A549 (cell line): ENCODE measurements at regions not wholly inside any gene's neighbourhood (a gene's known extent, or its start where the extent isn't known, plus 50 kb on each side); places are given as distances from the start of the nearest gene placed in this dataset.

Source experiments
- NFE2L2 ChIP-seq: fragments of 150-350 bp; conservative IDR thresholded peaks from 2 replicates; pipeline ENCODE4 v1.6.1; 2014; ENCODE audit warnings: low read length
- TF ChIP-seq, protein P1 (sequence below): fragments of >200 bp; sonication (Bioruptor Twin); formaldehyde crosslinking; IDR thresholded peaks from 3 replicates; pipeline ENCODE4 v1.5.1; 2016

DNA sequence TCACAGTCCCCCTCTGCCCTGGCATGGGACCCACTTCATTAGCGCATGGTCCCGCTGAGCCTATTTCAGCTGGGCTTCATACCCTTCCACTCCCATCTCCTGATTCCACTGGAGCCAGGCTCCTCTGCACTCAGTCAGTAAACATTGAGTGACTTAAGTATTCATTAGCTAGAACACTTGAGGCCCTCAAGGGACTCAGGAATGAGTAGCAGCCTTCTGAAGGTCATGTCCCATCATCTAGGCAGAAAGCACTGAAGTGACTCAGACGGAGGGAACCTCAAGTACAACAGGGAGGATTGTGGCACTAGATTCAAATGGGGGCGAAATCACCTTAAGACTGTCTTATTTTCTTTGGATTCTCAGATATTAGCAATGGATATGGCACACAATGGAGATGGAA lies 186.6 kb upstream of the INHBA start:
- TF ChIP-seq, protein P1, sequence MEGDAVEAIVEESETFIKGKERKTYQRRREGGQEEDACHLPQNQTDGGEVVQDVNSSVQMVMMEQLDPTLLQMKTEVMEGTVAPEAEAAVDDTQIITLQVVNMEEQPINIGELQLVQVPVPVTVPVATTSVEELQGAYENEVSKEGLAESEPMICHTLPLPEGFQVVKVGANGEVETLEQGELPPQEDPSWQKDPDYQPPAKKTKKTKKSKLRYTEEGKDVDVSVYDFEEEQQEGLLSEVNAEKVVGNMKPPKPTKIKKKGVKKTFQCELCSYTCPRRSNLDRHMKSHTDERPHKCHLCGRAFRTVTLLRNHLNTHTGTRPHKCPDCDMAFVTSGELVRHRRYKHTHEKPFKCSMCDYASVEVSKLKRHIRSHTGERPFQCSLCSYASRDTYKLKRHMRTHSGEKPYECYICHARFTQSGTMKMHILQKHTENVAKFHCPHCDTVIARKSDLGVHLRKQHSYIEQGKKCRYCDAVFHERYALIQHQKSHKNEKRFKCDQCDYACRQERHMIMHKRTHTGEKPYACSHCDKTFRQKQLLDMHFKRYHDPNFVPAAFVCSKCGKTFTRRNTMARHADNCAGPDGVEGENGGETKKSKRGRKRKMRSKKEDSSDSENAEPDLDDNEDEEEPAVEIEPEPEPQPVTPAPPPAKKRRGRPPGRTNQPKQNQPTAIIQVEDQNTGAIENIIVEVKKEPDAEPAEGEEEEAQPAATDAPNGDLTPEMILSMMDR, result no peak
- no peak for TF ChIP-seq NFE2L2
